IMR-90 (cell line): ENCODE measurements at regions not wholly inside any gene's neighbourhood (a gene's known extent, or its start where the extent isn't known, plus 50 kb on each side); places are given as distances from the start of the nearest gene placed in this dataset.

Experiments used
- ATAC-seq: fragments of 200-7000 bp; cut with Tn5 transposase; 2 replicates; pipeline ENCODE4 v1.9.1; 2020; ENCODE audit warnings: low read depth, mild to moderate bottlenecking, moderate library complexity
- BruUV-seq: library from RNA; stranded (reverse); fragments of 400-500 nt; replicated peaks from 2 replicates; lab custom pipeline; 2021; lab: Mats Ljungman, UMichigan
- CTCF ChIA-PET: fragments of 300-600 bp; formaldehyde crosslinking; extraction: SDS; loops from one replicate; lab custom pipeline; 2021; ENCODE audit warnings: antibody characterized with exemption; lab: Yijun Ruan, JAX
- POLR2A ChIA-PET: fragments of 300-600 bp; sonication (Branson Sonifier 250); formaldehyde crosslinking; loops from one replicate; lab custom pipeline; 2022; ENCODE audit warnings: antibody characterized with exemption; ENCODE audit not compliant: unreplicated experiment; lab: Charles Lee
- DNase-seq: peaks from one replicate; pipeline ENCODE4 v3.0.0; 2013
- H2AFZ ChIP-seq: replicated peaks from 2 replicates; pipeline ENCODE3; 2013; ENCODE audit warnings: low read length, mild to moderate bottlenecking; ENCODE audit not compliant: poor library complexity
- H2AK5ac ChIP-seq: 2 replicates; pipeline ENCODE4 v1.6.1; 2013; ENCODE audit warnings: low read depth, low read length, inconsistent platforms
- H2AK9ac ChIP-seq: replicated peaks from 2 replicates; pipeline ENCODE3; 2013; ENCODE audit warnings: mild to moderate bottlenecking, low read depth, low read length, moderate library complexity; ENCODE audit not compliant: poor library complexity
- H2BK120ac ChIP-seq: 2 replicates; pipeline ENCODE4 v1.6.1; 2013; ENCODE audit warnings: low read depth, low read length, inconsistent platforms
- H2BK15ac ChIP-seq: 3 replicates; pipeline ENCODE4 v1.6.1; 2013; ENCODE audit warnings: low read depth, low read length, inconsistent platforms
- H2BK20ac ChIP-seq: 2 replicates; pipeline ENCODE4 v1.6.1; 2013; ENCODE audit warnings: low read depth, mild to moderate bottlenecking, inconsistent platforms, low read length, moderate library complexity
- H2BK5ac ChIP-seq: 2 replicates; pipeline ENCODE4 v1.6.1; 2013; ENCODE audit warnings: mild to moderate bottlenecking, low read depth, low read length, inconsistent platforms; ENCODE audit not compliant: poor library complexity, severe bottlenecking
- H3K14ac ChIP-seq: replicated peaks from 2 replicates; pipeline ENCODE4 v1.6.1; 2013; ENCODE audit warnings: low read depth, low read length, inconsistent platforms
- H3K18ac ChIP-seq: 2 replicates; pipeline ENCODE4 v1.6.1; 2013; ENCODE audit warnings: low read depth, low read length, control low read depth
- H3K23ac ChIP-seq: 2 replicates; pipeline ENCODE4 v1.6.1; 2013; ENCODE audit warnings: low read depth, low read length, inconsistent platforms
- H3K27ac ChIP-seq: 2 replicates; pipeline ENCODE4 v1.5.1; 2013; ENCODE audit warnings: mild to moderate bottlenecking, control low read depth, low read length; ENCODE audit not compliant: insufficient read depth
- H3K27me3 ChIP-seq: 2 replicates; pipeline ENCODE4 v1.6.1; 2013; ENCODE audit warnings: low read length; ENCODE audit not compliant: control insufficient read depth, insufficient read depth
- H3K36me3 ChIP-seq: 2 replicates; pipeline ENCODE4 v1.6.1; 2013; ENCODE audit warnings: low read length, mixed read lengths; ENCODE audit not compliant: control insufficient read depth, insufficient read depth
- H3K4ac ChIP-seq: 2 replicates; pipeline ENCODE4 v1.6.1; 2013; ENCODE audit warnings: low read depth, low read length, inconsistent platforms
- H3K4me1 ChIP-seq: 2 replicates; pipeline ENCODE4 v1.6.1; 2013; ENCODE audit warnings: low read length, mixed read lengths; ENCODE audit not compliant: control insufficient read depth, insufficient read depth
- H3K4me2 ChIP-seq: 2 replicates; pipeline ENCODE4 v1.6.1; 2013; ENCODE audit warnings: low read depth, mild to moderate bottlenecking, control low read depth, low read length, moderate library complexity
- H3K4me3 ChIP-seq: 2 replicates; pipeline ENCODE4 v1.5.1; 2013; ENCODE audit warnings: low read depth, mild to moderate bottlenecking, control low read depth, low read length, moderate library complexity; ENCODE audit not compliant: insufficient read depth
- H3K56ac ChIP-seq: 2 replicates; pipeline ENCODE4 v1.6.1; 2013; ENCODE audit warnings: low read length, inconsistent platforms; ENCODE audit not compliant: insufficient read depth; ENCODE audit errors: extremely low read depth
- H3K79me1 ChIP-seq, 2 experiments: 2 replicates each; pipeline ENCODE4 v1.6.1; 2013; ENCODE audit warnings: low read length in 2 of 2, inconsistent platforms in 1 of 2, low read depth in 1 of 2
- H3K9ac ChIP-seq: 2 replicates; pipeline ENCODE4 v1.6.1; 2013; ENCODE audit warnings: low read depth, low read length, control low read depth
- H3K9me1 ChIP-seq: 2 replicates; pipeline ENCODE4 v1.6.1; 2013; ENCODE audit warnings: low read length, inconsistent platforms; ENCODE audit not compliant: insufficient read depth
- H3K9me3 ChIP-seq: 2 replicates; pipeline ENCODE4 v1.6.1; 2013; ENCODE audit warnings: low read length; ENCODE audit not compliant: control insufficient read depth, insufficient read depth
- H4K20me1 ChIP-seq: 2 replicates; pipeline ENCODE4 v1.6.1; 2013; ENCODE audit warnings: low read length, inconsistent platforms; ENCODE audit not compliant: insufficient read depth
- H4K5ac ChIP-seq: 2 replicates; pipeline ENCODE4 v1.6.1; 2013; ENCODE audit warnings: mild to moderate bottlenecking, low read depth, low read length, control low read depth
- H4K8ac ChIP-seq, 2 experiments: 2 replicates each; pipeline ENCODE4 v1.6.1; 2013; ENCODE audit warnings: low read depth in 2 of 2, low read length in 2 of 2, control low read depth in 1 of 2, inconsistent platforms in 1 of 2
- H4K91ac ChIP-seq: 2 replicates; pipeline ENCODE4 v1.6.1; 2013; ENCODE audit warnings: low read depth, low read length, inconsistent platforms; ENCODE audit not compliant: insufficient read depth
- CEBPB ChIP-seq: IDR thresholded peaks from 2 replicates; pipeline ENCODE4 v1.6.1; 2012; ENCODE audit warnings: low read depth, low read length, improper control_type of control experiment
- CHD1 ChIP-seq: IDR thresholded peaks from 2 replicates; pipeline ENCODE4 v1.6.1; 2012; ENCODE audit warnings: low read depth, low read length, improper control_type of control experiment
- CTCF ChIP-seq: conservative IDR thresholded peaks from 2 replicates; pipeline ENCODE4 v1.5.1; 2012; ENCODE audit warnings: mild to moderate bottlenecking, low read depth, low read length, improper control_type of control experiment
- FOS ChIP-seq: fragments of 150-350 bp; IDR thresholded peaks from 2 replicates; pipeline ENCODE4 v1.6.1; 2016; ENCODE audit warnings: low read depth, low read length
- MAFK ChIP-seq: IDR thresholded peaks from 2 replicates; pipeline ENCODE4 v1.6.1; 2012; ENCODE audit warnings: low read depth, low read length, improper control_type of control experiment
- NFE2L2 ChIP-seq: fragments of 150-350 bp; IDR thresholded peaks from 2 replicates; pipeline ENCODE4 v1.6.1; 2016; ENCODE audit warnings: low read depth, mild to moderate bottlenecking, low read length
- RCOR1 ChIP-seq: IDR thresholded peaks from 2 replicates; pipeline ENCODE4 v1.6.1; 2012; ENCODE audit warnings: mild to moderate bottlenecking, low read length, improper control_type of control experiment; ENCODE audit not compliant: insufficient replicate concordance
- RFX5 ChIP-seq: IDR thresholded peaks from 2 replicates; pipeline ENCODE4 v1.8.0; 2012; ENCODE audit warnings: low read depth, mild to moderate bottlenecking, low read length, moderate library complexity
- SMC3 ChIP-seq: fragments of 150-350 bp; IDR thresholded peaks from 2 replicates; pipeline ENCODE4 v1.6.1; 2016; ENCODE audit warnings: low read depth, mild to moderate bottlenecking, antibody characterized with exemption, low read length, moderate library complexity
- USF2 ChIP-seq: fragments of 150-350 bp; IDR thresholded peaks from 2 replicates; pipeline ENCODE4 v1.6.1; 2017; ENCODE audit warnings: mild to moderate bottlenecking, antibody characterized with exemption, low read length, low read depth
- WGBS, 2 experiments: methylation state at CpG; one replicate each; pipeline versions ENCODE4 v1.1.5 to v1.1.7; 2013; ENCODE audit warnings: missing lambda C conversion rate in 2 of 2; ENCODE audit not compliant: insufficient read length in 1 of 2; ENCODE audit errors: extremely low coverage in 2 of 2; 5-methylcytosine and 5-hydroxymethylcytosine counted together
- dilution Hi-C: fragments of 300-500 bp; cut with HindIII; formaldehyde crosslinking; loops from one replicate; pipeline ENCODE4 v1.14.3; 2018; ENCODE audit warnings: low sequenced_read_pairs; ENCODE audit not compliant: unreplicated experiment
- in situ Hi-C: fragments of 300-500 bp; cut with MboI; formaldehyde crosslinking; loops from 3 replicates; pipeline ENCODE4 v1.14.3; 2019; ENCODE audit warnings: low sequenced_read_pairs, inconsistent platforms, mixed read lengths
- intact Hi-C: fragments of 100-400 bp; cut with micrococcal nuclease; formaldehyde crosslinking; loops from 2 replicates; pipeline ENCODE4 v1.10.0; 2022

GRCh38 chr2:237153181-237153580, 67.5 kb downstream of the COPS8 start:
- Histone ChIP-seq H2BK15ac (no peak overlapping the region), H3K4me1 (peaks cover 31% of the 10 kb centered on the region), H3K27ac (no peak overlapping the region), H2BK120ac (peak overlapping the region; percentile 47; the same call in 1 of the 2 replicates), H3K14ac (no peak overlapping the region), H3K4ac (peak overlapping the region; percentile 23; the same call in 1 of the 2 replicates), H3K23ac (no peak overlapping the region), H2AK9ac (no peak overlapping the region), H3K36me3 (no peaks in the 10 kb centered on the region), H2AFZ (no peak overlapping the region), H3K4me3 (no peak overlapping the region), H3K9me1 (peaks cover 17% of the 10 kb centered on the region), H3K27me3 (no peaks in the 10 kb centered on the region), H4K8ac (peak overlapping the region in 1 of 2 experiments; percentile 32; a peak in 1 of 4 replicates), H2AK5ac (0 out of 2 replicates have a peak overlapping the region, but pooled peaks have one; percentile 1), H3K79me1 (peaks cover 5 to 37% of the 10 kb centered on the region in 2 experiments; a peak in 3 of 4 replicates), H3K18ac (no peak overlapping the region), H3K9ac (no peak overlapping the region), H4K91ac (0 out of 2 replicates have a peak overlapping the region, but pooled peaks have one; percentile 10), H3K9me3 (peaks cover 3% of the 10 kb centered on the region; the same call in 1 of the 2 replicates), H3K56ac (no peak overlapping the region), H2BK20ac (peak overlapping the region; percentile 78), H4K20me1 (no peaks in the 10 kb centered on the region), H4K5ac (no peak overlapping the region), H2BK5ac (no peak overlapping the region), H3K4me2 (no peak overlapping the region)
- ChIA-PET POLR2A (interaction anchor here (0.9 kb wide), 1 partner anchor 259 kb away, joined by 3 read pairs; no protein-coding TSS in a partner anchor), CTCF (interaction anchor here (0.6 to 1.0 kb wide), 2 partner anchors 137 to 419 kb away, joined by 3 to 4 read pairs; no protein-coding TSS in a partner anchor)
- no TSS peak for BruUV-seq
- ATAC-seq (no peak), DNase-seq (no peak)
- intact Hi-C loops: no loop called here
- no peak for TF ChIP-seq CEBPB
- no peak for TF ChIP-seq SMC3
- no peak for TF ChIP-seq FOS
- no peak for TF ChIP-seq CTCF
- TF ChIP-seq RCOR1: no peak
- no peak for TF ChIP-seq MAFK
- TF ChIP-seq NFE2L2: no peak
- TF ChIP-seq USF2: no peak
- no peak for TF ChIP-seq CHD1
- TF ChIP-seq RFX5: no peak
- in situ Hi-C loops: loop anchor here (10.0 kb wide), 1 partner anchor 322 kb away; no protein-coding TSS in a partner anchor
- 100% methylated on average over 1 of the region's 6 CpGs; no CpG with 5 or more reads in 1 of the 2 experiments for WGBS, 2 experiments
- dilution Hi-C loops: no loop called here
